IMR-90 (cell line): ENCODE measurements at regions not wholly inside any gene's neighbourhood (a gene's known extent, or its start where the extent isn't known, plus 50 kb on each side); places are given as distances from the start of the nearest gene placed in this dataset.

Experiments used
- POLR2A ChIP-seq: IDR thresholded peaks from 2 replicates; pipeline ENCODE4 v1.6.1; 2012; ENCODE audit warnings: mild to moderate bottlenecking, low read depth, low read length
- RCOR1 ChIP-seq: IDR thresholded peaks from 2 replicates; pipeline ENCODE4 v1.6.1; 2012; ENCODE audit warnings: mild to moderate bottlenecking, low read length, improper control_type of control experiment; ENCODE audit not compliant: insufficient replicate concordance
- TF ChIP-seq, protein P1 (sequence below): conservative IDR thresholded peaks from 2 replicates; pipeline ENCODE4 v1.5.1; 2012; ENCODE audit warnings: mild to moderate bottlenecking, low read depth, low read length, improper control_type of control experiment

DNA sequence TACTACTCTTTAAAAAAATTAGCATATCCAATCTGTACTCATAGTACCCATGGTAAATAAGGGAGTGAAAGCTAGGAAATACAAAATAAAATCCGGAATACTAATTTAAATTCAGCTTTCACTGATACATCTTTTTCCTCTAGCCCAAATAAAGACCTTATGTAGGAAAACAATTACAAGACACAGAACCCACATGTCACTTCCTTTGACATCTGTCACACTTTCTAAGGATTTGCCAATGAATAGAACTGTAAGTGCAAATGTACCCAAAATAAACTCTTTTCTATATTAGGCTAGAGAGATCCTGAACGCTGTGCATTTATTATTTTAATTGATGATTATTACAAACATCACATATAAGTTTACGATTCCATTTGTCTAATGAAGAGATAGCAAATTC is 393.0 kb downstream of the LRRIQ3 start:
- TF ChIP-seq POLR2A, result no peak
- TF ChIP-seq, protein P1, sequence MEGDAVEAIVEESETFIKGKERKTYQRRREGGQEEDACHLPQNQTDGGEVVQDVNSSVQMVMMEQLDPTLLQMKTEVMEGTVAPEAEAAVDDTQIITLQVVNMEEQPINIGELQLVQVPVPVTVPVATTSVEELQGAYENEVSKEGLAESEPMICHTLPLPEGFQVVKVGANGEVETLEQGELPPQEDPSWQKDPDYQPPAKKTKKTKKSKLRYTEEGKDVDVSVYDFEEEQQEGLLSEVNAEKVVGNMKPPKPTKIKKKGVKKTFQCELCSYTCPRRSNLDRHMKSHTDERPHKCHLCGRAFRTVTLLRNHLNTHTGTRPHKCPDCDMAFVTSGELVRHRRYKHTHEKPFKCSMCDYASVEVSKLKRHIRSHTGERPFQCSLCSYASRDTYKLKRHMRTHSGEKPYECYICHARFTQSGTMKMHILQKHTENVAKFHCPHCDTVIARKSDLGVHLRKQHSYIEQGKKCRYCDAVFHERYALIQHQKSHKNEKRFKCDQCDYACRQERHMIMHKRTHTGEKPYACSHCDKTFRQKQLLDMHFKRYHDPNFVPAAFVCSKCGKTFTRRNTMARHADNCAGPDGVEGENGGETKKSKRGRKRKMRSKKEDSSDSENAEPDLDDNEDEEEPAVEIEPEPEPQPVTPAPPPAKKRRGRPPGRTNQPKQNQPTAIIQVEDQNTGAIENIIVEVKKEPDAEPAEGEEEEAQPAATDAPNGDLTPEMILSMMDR, result no peak
- no peak for TF ChIP-seq RCOR1
